HUES6 (cell line): ENCODE measurements at regions not wholly inside any gene's neighbourhood (a gene's known extent, or its start where the extent isn't known, plus 50 kb on each side); places are given as distances from the start of the nearest gene placed in this dataset.

Experiments used
- H3K27ac ChIP-seq: 2 replicates; pipeline ENCODE4 v1.7.0; 2013; ENCODE audit warnings: low read depth, mild to moderate bottlenecking, low read length, inconsistent platforms
- H3K27me3 ChIP-seq: 2 replicates; pipeline ENCODE4 v1.6.1; 2013; ENCODE audit warnings: low read length; ENCODE audit not compliant: control insufficient read depth, insufficient read depth
- H3K36me3 ChIP-seq: 2 replicates; pipeline ENCODE4 v1.6.1; 2013; ENCODE audit warnings: low read length; ENCODE audit not compliant: control insufficient read depth, insufficient read depth
- H3K4me1 ChIP-seq: 2 replicates; pipeline ENCODE4 v1.6.1; 2013; ENCODE audit warnings: low read length; ENCODE audit not compliant: control insufficient read depth, insufficient read depth
- H3K4me3 ChIP-seq: 2 replicates; pipeline ENCODE4 v1.5.1; 2013; ENCODE audit warnings: low read depth, low read length
- H3K9ac ChIP-seq: one replicate; pipeline ENCODE4 v1.6.1; 2013; ENCODE audit warnings: mild to moderate bottlenecking, low read length
- H3K9me3 ChIP-seq: 2 replicates; pipeline ENCODE4 v1.6.1; 2013; ENCODE audit warnings: low read depth, low read length; ENCODE audit not compliant: control insufficient read depth, insufficient read depth

- H3K9ac ChIP-seq = no peak overlapping the region
- no peak overlapping the region for H3K27ac ChIP-seq
- no peaks in the 10 kb centered on the region for H3K27me3 ChIP-seq
- H3K36me3 ChIP-seq = no peaks in the 10 kb centered on the region
- H3K4me1 ChIP-seq = peaks cover 6% of the 10 kb centered on the region; the same call in 1 of the 2 replicates
- no peak overlapping the region for H3K4me3 ChIP-seq
- H3K9me3 ChIP-seq = no peaks in the 10 kb centered on the region
Measured at GRCh38 chr2:234725528-234726264, 226.1 kb upstream of the SH3BP4 start.

DNA sequence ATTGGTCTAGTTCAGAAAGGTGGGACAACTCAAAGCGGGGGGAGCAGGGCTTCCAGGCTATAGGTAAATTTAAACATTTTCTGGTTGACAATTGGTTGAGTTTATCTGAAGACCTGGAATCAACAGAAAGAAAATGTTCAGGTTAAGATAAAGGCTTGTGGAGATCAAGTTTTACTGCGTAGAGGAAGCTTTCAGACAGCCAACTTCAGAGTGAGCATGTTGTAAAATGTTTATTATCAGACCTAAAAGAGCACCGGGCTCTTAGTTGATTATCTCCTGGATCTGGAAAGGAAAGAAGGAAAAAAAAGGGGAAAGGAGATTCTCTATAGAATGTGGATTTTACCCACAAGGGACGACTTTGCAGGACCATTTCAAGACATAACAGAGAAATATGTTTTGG is 227.0 kb upstream of the SH3BP4 start:
- Histone ChIP-seq H3K27me3 (no peaks in the 10 kb centered on the region), H3K36me3 (no peaks in the 10 kb centered on the region), H3K4me1 (peaks cover 6% of the 10 kb centered on the region), H3K9ac (no peak overlapping the region), H3K9me3 (no peaks in the 10 kb centered on the region), H3K4me3 (no peak overlapping the region), H3K27ac (no peak overlapping the region)

GRCh38 chr2:234723400-234723799 is 226.5 kb upstream of the ARL4C start:
- Histone ChIP-seq H3K9me3 (no peaks in the 10 kb centered on the region), H3K9ac (no peak overlapping the region), H3K27ac (no peak overlapping the region), H3K36me3 (no peaks in the 10 kb centered on the region), H3K4me3 (no peak overlapping the region), H3K27me3 (no peaks in the 10 kb centered on the region), H3K4me1 (peaks cover 10% of the 10 kb centered on the region)

- no peak overlapping the region for H3K4me3 ChIP-seq
- H3K9me3 ChIP-seq = no peaks in the 10 kb centered on the region
- no peak overlapping the region for H3K27ac ChIP-seq
Measured at GRCh38 chr2:234722176-234722575, 225.3 kb upstream of the ARL4C start.

GRCh38 chr2:234719116-234719716 is 222.3 kb upstream of the ARL4C start:
- Histone ChIP-seq H3K9me3 (no peaks in the 10 kb centered on the region), H3K4me3 (no peak overlapping the region), H3K27ac (no peak overlapping the region), H3K27me3 (no peaks in the 10 kb centered on the region; the same call in 1 of the 2 replicates), H3K9ac (no peak overlapping the region), H3K4me1 (peaks cover 6% of the 10 kb centered on the region), H3K36me3 (no peaks in the 10 kb centered on the region)

More at GRCh38 chr2:234722176-234722575, 225.3 kb upstream of the ARL4C start:
- H3K9ac ChIP-seq = no peak overlapping the region
- no peaks in the 10 kb centered on the region for H3K27me3 ChIP-seq
- no peaks in the 10 kb centered on the region for H3K36me3 ChIP-seq
- peaks cover 10% of the 10 kb centered on the region for H3K4me1 ChIP-seq

GRCh38 chr2:234716271-234716670 is 219.4 kb upstream of the ARL4C start:
- Histone ChIP-seq H3K9ac (no peak overlapping the region), H3K27ac (no peak overlapping the region), H3K4me3 (no peak overlapping the region), H3K36me3 (no peaks in the 10 kb centered on the region), H3K4me1 (peaks cover 4% of the 10 kb centered on the region), H3K27me3 (peaks cover 9% of the 10 kb centered on the region), H3K9me3 (no peaks in the 10 kb centered on the region)

GRCh38 chr2:234715671-234716250 is 218.9 kb upstream of the ARL4C start:
- Histone ChIP-seq H3K36me3 (no peaks in the 10 kb centered on the region), H3K9ac (no peak overlapping the region), H3K4me1 (peaks cover 9% of the 10 kb centered on the region), H3K9me3 (no peaks in the 10 kb centered on the region), H3K27me3 (peaks cover 9% of the 10 kb centered on the region), H3K4me3 (no peak overlapping the region), H3K27ac (no peak overlapping the region)

GRCh38 chr2:234714711-234715110 is 217.8 kb upstream of the ARL4C start:
- H3K4me3 ChIP-seq = no peak overlapping the region
- H3K27ac ChIP-seq = no peak overlapping the region
- no peaks in the 10 kb centered on the region for H3K36me3 ChIP-seq
- peaks cover 13% of the 10 kb centered on the region for H3K27me3 ChIP-seq
- no peak overlapping the region for H3K9ac ChIP-seq
- H3K9me3 ChIP-seq = no peaks in the 10 kb centered on the region
- peaks cover 18% of the 10 kb centered on the region for H3K4me1 ChIP-seq

DNA sequence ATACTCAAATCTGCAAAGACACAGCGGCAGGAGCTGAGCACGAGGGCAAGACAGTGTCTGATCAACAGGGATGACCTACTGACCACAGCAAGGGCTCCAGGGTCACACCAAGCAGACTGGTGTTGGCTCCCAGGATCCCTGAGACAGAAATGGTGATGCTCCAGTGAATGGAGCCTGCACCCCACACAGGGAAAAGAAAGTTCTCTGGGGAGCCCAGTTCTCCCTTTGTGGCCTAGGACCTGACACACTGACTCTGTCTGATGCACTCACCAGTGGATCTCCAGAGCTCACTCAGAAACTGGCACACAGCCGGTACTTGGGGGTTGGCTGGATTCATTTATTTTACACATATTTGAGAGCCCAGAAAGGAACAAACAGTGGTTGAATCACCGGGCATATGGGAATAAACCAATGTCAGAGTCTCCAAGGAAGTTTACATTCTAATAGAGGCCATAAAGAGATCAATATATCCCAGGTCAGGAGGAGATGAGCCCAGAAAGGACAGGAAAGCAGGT is 215.6 kb upstream of the ARL4C start:
- H3K4me1 ChIP-seq = peaks cover 33% of the 10 kb centered on the region
- no peaks in the 10 kb centered on the region for H3K36me3 ChIP-seq
- H3K27me3 ChIP-seq = peaks cover 13% of the 10 kb centered on the region
- no peak overlapping the region for H3K27ac ChIP-seq
- H3K9ac ChIP-seq = no peak overlapping the region
- no peaks in the 10 kb centered on the region for H3K9me3 ChIP-seq
- no peak overlapping the region for H3K4me3 ChIP-seq

DNA sequence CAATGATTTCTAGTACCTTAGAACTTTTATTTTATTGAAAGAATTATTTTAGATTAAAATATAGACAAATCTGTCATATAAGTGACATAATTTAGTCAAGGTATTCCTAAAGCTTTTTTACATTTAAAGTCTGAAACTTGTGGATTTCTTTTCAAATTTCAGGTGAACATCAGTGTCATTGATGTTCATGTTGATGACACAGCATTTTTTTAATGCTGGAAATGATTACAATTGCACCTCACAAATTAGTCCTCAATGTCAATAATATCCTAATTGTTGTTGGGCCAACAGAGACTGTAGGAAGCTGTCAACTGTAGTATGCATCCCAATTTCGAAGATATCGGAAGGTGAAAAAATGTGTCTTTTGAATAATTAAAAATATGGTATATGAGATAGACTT is 214.4 kb upstream of the ARL4C start:
- H3K36me3 ChIP-seq = no peaks in the 10 kb centered on the region
- no peak overlapping the region for H3K4me3 ChIP-seq
- no peak overlapping the region for H3K27ac ChIP-seq
- no peaks in the 10 kb centered on the region for H3K9me3 ChIP-seq
- peaks cover 35% of the 10 kb centered on the region for H3K4me1 ChIP-seq
- H3K9ac ChIP-seq = no peak overlapping the region
- H3K27me3 ChIP-seq = peaks cover 13% of the 10 kb centered on the region

- no peaks in the 10 kb centered on the region for H3K9me3 ChIP-seq
- no peak overlapping the region for H3K9ac ChIP-seq
- H3K4me1 ChIP-seq = peaks cover 35% of the 10 kb centered on the region
- peak overlapping the region; percentile 15 for H3K4me3 ChIP-seq
- H3K27me3 ChIP-seq = peaks cover 13% of the 10 kb centered on the region
- H3K27ac ChIP-seq = no peak overlapping the region
- no peaks in the 10 kb centered on the region for H3K36me3 ChIP-seq
Measured at GRCh38 chr2:234710587-234710986, 213.7 kb upstream of the ARL4C start.
